T-helper 2 cell (primary cell): ENCODE measurements at regions not wholly inside any gene's neighbourhood (a gene's known extent, or its start where the extent isn't known, plus 50 kb on each side); places are given as distances from the start of the nearest gene placed in this dataset.
A peak's percentile ranks its signal among the peaks of the same experiment; 100 is the strongest.
"Not testable (repeated sequence)": the region's sequence is repeated elsewhere in the genome, so short reads cannot be mapped to it uniquely, and the experiment has no call there.

Experiments used
- DNase-seq, 5 experiments: peaks; one replicate each; pipeline versions ENCODE4 v3.0.0 to v3.0.0-alpha.2; 2012 to 2022

GRCh38 chr3:197459571-197459970 lies 96.2 kb downstream of the BDH1 start:
- peak in 1 of 5 experiments; percentile 60 for DNase-seq

- DNase-seq, result no peak
Observed at GRCh38 chr3:197458906-197459470, 96.8 kb downstream of the BDH1 start.

GRCh38 chr3:197458179-197458707 lies 97.5 kb downstream of the BDH1 start:
- peak in 2 of 5 experiments; percentile 30 to 68 for DNase-seq

GRCh38 chr3:197456261-197457091 lies 99.3 kb downstream of the BDH1 start:
- DNase-seq, result peak in 4 of 5 experiments; percentile 16 to 65 (median 22)

GRCh38 chr3:197454841-197455240 lies 100.9 kb downstream of the BDH1 start:
- DNase-seq, result not testable (repeated sequence)

- peak in 1 of 5 experiments; percentile 55 for DNase-seq
Observed at GRCh38 chr3:197454014-197454413, 101.8 kb downstream of the BDH1 start.

- no peak for DNase-seq
Observed at GRCh38 chr3:197450810-197451209, 105.0 kb downstream of the BDH1 start.

GRCh38 chr3:197450308-197450707 lies 105.5 kb downstream of the BDH1 start:
- DNase-seq, result no peak

GRCh38 chr3:197449181-197449580 lies 106.6 kb downstream of the BDH1 start:
- not testable (repeated sequence) for DNase-seq

- DNase-seq, result not testable (repeated sequence)
Observed at GRCh38 chr3:197447781-197448180, 108.0 kb downstream of the BDH1 start.

GRCh38 chr3:197447057-197447456 lies 108.7 kb downstream of the BDH1 start:
- DNase-seq, result no peak

GRCh38 chr3:197446700-197447056 lies 109.1 kb downstream of the BDH1 start:
- DNase-seq, result no peak

- no peak for DNase-seq
Observed at GRCh38 chr3:197445896-197446699, 109.7 kb downstream of the BDH1 start.

- DNase-seq, result no peak
Observed at GRCh38 chr3:197444793-197445379, 110.9 kb downstream of the BDH1 start.

- no peak for DNase-seq
Observed at GRCh38 chr3:197443506-197443905, 112.3 kb downstream of the BDH1 start.

GRCh38 chr3:197440717-197441303 lies 115.0 kb downstream of the BDH1 start:
- no peak for DNase-seq

GRCh38 chr3:197438906-197439305 lies 116.9 kb downstream of the BDH1 start:
- DNase-seq, result no peak

GRCh38 chr3:197435426-197435825 lies 120.3 kb downstream of the BDH1 start:
- DNase-seq, result no peak

- DNase-seq, result no peak
Observed at GRCh38 chr3:197434830-197435229, 120.9 kb downstream of the BDH1 start.

GRCh38 chr3:197432384-197433127 lies 123.2 kb downstream of the BDH1 start:
- no peak for DNase-seq

GRCh38 chr3:197431346-197431910 lies 124.3 kb downstream of the BDH1 start:
- DNase-seq, result no peak
